Trophoblast cell (in vitro differentiated cells and primary cell): ENCODE measurements at regions not wholly inside any gene's neighbourhood (a gene's known extent, or its start where the extent isn't known, plus 50 kb on each side); places are given as distances from the start of the nearest gene placed in this dataset.

Source experiments
- DNase-seq, 2 donors: peaks; one replicate each; pipeline ENCODE4 v3.0.0-alpha.2; 2016
- H2AFZ ChIP-seq: 2 replicates; pipeline ENCODE4 v1.6.1; 2013; ENCODE audit warnings: low read length, moderate library complexity, mild to moderate bottlenecking; ENCODE audit not compliant: insufficient read depth, poor library complexity
- H2AK5ac ChIP-seq: 2 replicates; pipeline ENCODE4 v1.6.1; 2013; ENCODE audit warnings: mild to moderate bottlenecking, low read length
- H2BK120ac ChIP-seq: 2 replicates; pipeline ENCODE4 v1.6.1; 2013; ENCODE audit warnings: low read length, mild to moderate bottlenecking, moderate library complexity; ENCODE audit not compliant: insufficient read depth, poor library complexity
- H2BK12ac ChIP-seq: 2 replicates; pipeline ENCODE4 v1.6.1; 2013; ENCODE audit warnings: mild to moderate bottlenecking, low read length, moderate library complexity
- H2BK5ac ChIP-seq: 2 replicates; pipeline ENCODE4 v1.6.1; 2013; ENCODE audit warnings: low read length, low read depth, moderate library complexity, mild to moderate bottlenecking; ENCODE audit not compliant: poor library complexity
- H3K14ac ChIP-seq: 2 replicates; pipeline ENCODE4 v1.6.1; 2013; ENCODE audit warnings: mild to moderate bottlenecking, low read length
- H3K18ac ChIP-seq: 2 replicates; pipeline ENCODE4 v1.6.1; 2013; ENCODE audit warnings: mild to moderate bottlenecking, low read length
- H3K23ac ChIP-seq: 2 replicates; pipeline ENCODE4 v1.6.1; 2013; ENCODE audit warnings: low read length
- H3K27ac ChIP-seq: 2 replicates; pipeline ENCODE4 v1.5.1; 2013; ENCODE audit warnings: low read depth, mild to moderate bottlenecking, inconsistent platforms, low read length, moderate library complexity
- H3K27me3 ChIP-seq: 2 replicates; pipeline ENCODE4 v1.6.1; 2013; ENCODE audit warnings: inconsistent platforms, mild to moderate bottlenecking, low read length, moderate library complexity; ENCODE audit not compliant: insufficient read depth
- H3K36me3 ChIP-seq, 2 experiments: 1 replicate in 1 of 2; 2 replicates in 1 of 2; pipeline ENCODE4 v1.6.1; 2013; ENCODE audit warnings: low read length in 2 of 2, mild to moderate bottlenecking in 2 of 2, moderate library complexity in 1 of 2; ENCODE audit not compliant: insufficient read depth in 2 of 2, control insufficient read depth in 1 of 2
- H3K4ac ChIP-seq: 2 replicates; pipeline ENCODE4 v1.6.1; 2013; ENCODE audit warnings: low read depth, mild to moderate bottlenecking, low read length, moderate library complexity
- H3K4me1 ChIP-seq, 2 experiments: 1 replicate in 1 of 2; 2 replicates in 1 of 2; pipeline ENCODE4 v1.6.1; 2013; ENCODE audit warnings: low read length in 2 of 2, mild to moderate bottlenecking in 2 of 2, moderate library complexity in 1 of 2; ENCODE audit not compliant: insufficient read depth in 2 of 2, control insufficient read depth in 1 of 2
- H3K4me2 ChIP-seq: 2 replicates; pipeline ENCODE4 v1.6.1; 2013; ENCODE audit warnings: inconsistent platforms, mild to moderate bottlenecking, low read length, moderate library complexity
- H3K4me3 ChIP-seq: 2 replicates; pipeline ENCODE4 v1.5.1; 2013; ENCODE audit warnings: mild to moderate bottlenecking, low read depth, low read length, inconsistent platforms
- H3K79me1 ChIP-seq: one replicate; pipeline ENCODE4 v1.6.1; 2013; ENCODE audit warnings: low read length
- H3K79me2 ChIP-seq: 2 replicates; pipeline ENCODE4 v1.6.1; 2013; ENCODE audit warnings: low read length, mild to moderate bottlenecking; ENCODE audit not compliant: control insufficient read depth, insufficient read depth, poor library complexity
- H3K9ac ChIP-seq: 2 replicates; pipeline ENCODE4 v1.6.1; 2013; ENCODE audit warnings: mild to moderate bottlenecking, low read length
- H3K9me3 ChIP-seq: 2 replicates; pipeline ENCODE4 v1.6.1; 2013; ENCODE audit warnings: low read depth, mild to moderate bottlenecking, control low read depth, inconsistent platforms, low read length; ENCODE audit not compliant: insufficient read depth
- H4K12ac ChIP-seq: 2 replicates; pipeline ENCODE4 v1.6.1; 2013; ENCODE audit warnings: low read depth, mild to moderate bottlenecking, low read length, moderate library complexity
- H4K8ac ChIP-seq: 2 replicates; pipeline ENCODE4 v1.6.1; 2013; ENCODE audit warnings: low read depth, mild to moderate bottlenecking, low read length, moderate library complexity
- H4K91ac ChIP-seq: one replicate; pipeline ENCODE4 v1.6.1; 2013; ENCODE audit warnings: low read depth, mild to moderate bottlenecking, low read length, moderate library complexity
- WGBS: extraction: QIAGEN DNeasy Blood & Tissue Kit; methylation state at CpG from one replicate; pipeline ENCODE4 v1.1.7; 2013; ENCODE audit warnings: missing lambda C conversion rate; ENCODE audit not compliant: insufficient read length, insufficient coverage; ENCODE audit errors: extremely low coverage; 5-methylcytosine and 5-hydroxymethylcytosine counted together

- Histone ChIP-seq H3K4me3 (no peak overlapping the region), H3K79me1 (no peaks in the 10 kb centered on the region), H3K4me1 (peaks cover 0 to 3% of the 10 kb centered on the region in 2 experiments), H3K27ac (no peak overlapping the region), H3K9ac (no peak overlapping the region), H3K4me2 (no peak overlapping the region), H2BK120ac (no peak overlapping the region), H4K8ac (no peak overlapping the region), H4K91ac (no peak overlapping the region), H2AFZ (no peak overlapping the region), H3K36me3 (no peaks in the 10 kb centered on the region), H3K27me3 (no peaks in the 10 kb centered on the region), H3K4ac (no peak overlapping the region), H3K23ac (no peak overlapping the region), H3K9me3 (no peaks in the 10 kb centered on the region), H2AK5ac (no peak overlapping the region), H3K79me2 (no peaks in the 10 kb centered on the region), H4K12ac (no peak overlapping the region), H3K14ac (no peak overlapping the region), H3K18ac (no peak overlapping the region), H2BK5ac (no peak overlapping the region), H2BK12ac (no peak overlapping the region)
- no peak for DNase-seq
- no CpG with 5 or more reads among the region's 3 CpGs for WGBS
Measured at GRCh38 chr1:239126884-239127283, 259.5 kb upstream of the CHRM3 start.

GRCh38 chr1:239125893-239126292, 260.5 kb upstream of the CHRM3 start:
- no peak overlapping the region for H3K4ac ChIP-seq
- peaks cover 0 to 3% of the 10 kb centered on the region in 2 experiments for H3K4me1 ChIP-seq
- H3K4me2 ChIP-seq: no peak overlapping the region
- DNase-seq: no peak
- no peak overlapping the region for H3K14ac ChIP-seq
- no peak overlapping the region for H4K91ac ChIP-seq
- H2AK5ac ChIP-seq: no peak overlapping the region
- no peak overlapping the region for H3K18ac ChIP-seq
- no peaks in the 10 kb centered on the region for H3K27me3 ChIP-seq
- no peak overlapping the region for H3K4me3 ChIP-seq
- no peaks in the 10 kb centered on the region for H3K36me3 ChIP-seq
- H3K9ac ChIP-seq: no peak overlapping the region
- H4K12ac ChIP-seq: no peak overlapping the region
- no peak overlapping the region for H3K23ac ChIP-seq
- no peak overlapping the region for H3K27ac ChIP-seq
- no peak overlapping the region for H2BK120ac ChIP-seq
- H3K79me1 ChIP-seq: no peaks in the 10 kb centered on the region
- H2BK12ac ChIP-seq: no peak overlapping the region
- no peak overlapping the region for H4K8ac ChIP-seq
- H3K79me2 ChIP-seq: no peaks in the 10 kb centered on the region
- no peak overlapping the region for H2AFZ ChIP-seq
- no peaks in the 10 kb centered on the region for H3K9me3 ChIP-seq
- H2BK5ac ChIP-seq: no peak overlapping the region

- H3K9me3 ChIP-seq: no peaks in the 10 kb centered on the region
- no peak overlapping the region for H3K9ac ChIP-seq
- peak overlapping the region; percentile 7 for H3K4me2 ChIP-seq
- H4K8ac ChIP-seq: no peak overlapping the region
- H2BK12ac ChIP-seq: no peak overlapping the region
- H3K36me3 ChIP-seq: no peaks in the 10 kb centered on the region
- H3K27me3 ChIP-seq: no peaks in the 10 kb centered on the region
- no peak overlapping the region for H3K4ac ChIP-seq
- H2AK5ac ChIP-seq: no peak overlapping the region
- H2BK120ac ChIP-seq: no peak overlapping the region
- no peak for DNase-seq
- no peak overlapping the region for H3K14ac ChIP-seq
- H3K79me1 ChIP-seq: no peaks in the 10 kb centered on the region
- WGBS: no CpG with 5 or more reads among the region's 4 CpGs
- no peaks in the 10 kb centered on the region for H3K79me2 ChIP-seq
- H4K91ac ChIP-seq: no peak overlapping the region
- H2AFZ ChIP-seq: no peak overlapping the region
- peaks cover 0 to 3% of the 10 kb centered on the region in 2 experiments for H3K4me1 ChIP-seq
- no peak overlapping the region for H3K27ac ChIP-seq
- no peak overlapping the region for H3K4me3 ChIP-seq
- H4K12ac ChIP-seq: no peak overlapping the region
- H3K18ac ChIP-seq: no peak overlapping the region
- no peak overlapping the region for H3K23ac ChIP-seq
- no peak overlapping the region for H2BK5ac ChIP-seq
Measured at GRCh38 chr1:239125027-239125426, 261.3 kb upstream of the CHRM3 start.

- no CpG with 5 or more reads among the region's 4 CpGs for WGBS
Measured at GRCh38 chr1:239123260-239123659, 263.1 kb upstream of the CHRM3 start.

More at GRCh38 chr1:239123260-239123659, 263.1 kb upstream of the CHRM3 start:
- H3K27ac ChIP-seq: no peak overlapping the region
- no peak overlapping the region for H4K8ac ChIP-seq
- H2BK5ac ChIP-seq: no peak overlapping the region
- H2BK120ac ChIP-seq: no peak overlapping the region
- no peak for DNase-seq
- no peak overlapping the region for H4K91ac ChIP-seq
- no peak overlapping the region for H3K9ac ChIP-seq
- no peak overlapping the region for H3K18ac ChIP-seq
- H3K4ac ChIP-seq: no peak overlapping the region
- no peak overlapping the region for H3K14ac ChIP-seq
- H2AFZ ChIP-seq: no peak overlapping the region
- no peak overlapping the region for H2BK12ac ChIP-seq
- no peaks in the 10 kb centered on the region for H3K27me3 ChIP-seq
- no peak overlapping the region for H3K4me3 ChIP-seq
- no peaks in the 10 kb centered on the region for H3K36me3 ChIP-seq
- H3K23ac ChIP-seq: no peak overlapping the region
- H3K4me1 ChIP-seq: peaks cover 0 to 3% of the 10 kb centered on the region in 2 experiments
- no peak overlapping the region for H3K4me2 ChIP-seq
- no peak overlapping the region for H4K12ac ChIP-seq
- no peaks in the 10 kb centered on the region for H3K79me1 ChIP-seq
- H3K79me2 ChIP-seq: no peaks in the 10 kb centered on the region
- no peak overlapping the region for H2AK5ac ChIP-seq
- H3K9me3 ChIP-seq: no peaks in the 10 kb centered on the region
